ENCODE measurements at regions not wholly inside any gene's neighbourhood (a gene's known extent, or its start where the extent isn't known, plus 50 kb on each side); places are given as distances from the start of the nearest gene placed in this dataset.

DNA sequence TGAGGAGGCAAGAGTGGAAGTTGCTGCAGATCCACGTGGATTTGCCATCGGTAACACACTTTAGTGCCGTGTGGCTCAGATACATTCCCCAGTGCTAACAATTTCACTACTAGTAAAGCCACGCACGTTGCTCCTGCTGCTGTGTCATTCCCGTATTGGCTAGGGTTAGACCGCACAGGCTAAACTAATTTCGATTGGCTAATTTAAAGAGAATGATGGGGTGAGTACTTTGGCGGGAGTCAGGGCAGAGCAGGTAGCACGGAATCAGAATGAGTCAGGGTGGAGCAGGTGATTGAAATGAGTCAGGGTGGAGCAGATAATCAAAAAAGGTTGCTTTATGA, 1337.5 kb downstream of the FSTL5 start:
- Mint-ChIP-seq H3K36me3 (ENCODE audit: low read depth) (peaks cover 5% of the 10 kb centered on the region; the same call in 1 of the 2 replicates), H3K4me1 (ENCODE audit: low read depth) (no peaks in the 10 kb centered on the region), H3K4me3 (no peak overlapping the region), H3K9me3 (peaks cover 44% of the 10 kb centered on the region), H3K27me3 (ENCODE audit: insufficient read depth) (peaks cover 2% of the 10 kb centered on the region; the same call in 1 of the 2 replicates), H3K27ac (no peak overlapping the region)
- TF ChIP-seq, protein P1, sequence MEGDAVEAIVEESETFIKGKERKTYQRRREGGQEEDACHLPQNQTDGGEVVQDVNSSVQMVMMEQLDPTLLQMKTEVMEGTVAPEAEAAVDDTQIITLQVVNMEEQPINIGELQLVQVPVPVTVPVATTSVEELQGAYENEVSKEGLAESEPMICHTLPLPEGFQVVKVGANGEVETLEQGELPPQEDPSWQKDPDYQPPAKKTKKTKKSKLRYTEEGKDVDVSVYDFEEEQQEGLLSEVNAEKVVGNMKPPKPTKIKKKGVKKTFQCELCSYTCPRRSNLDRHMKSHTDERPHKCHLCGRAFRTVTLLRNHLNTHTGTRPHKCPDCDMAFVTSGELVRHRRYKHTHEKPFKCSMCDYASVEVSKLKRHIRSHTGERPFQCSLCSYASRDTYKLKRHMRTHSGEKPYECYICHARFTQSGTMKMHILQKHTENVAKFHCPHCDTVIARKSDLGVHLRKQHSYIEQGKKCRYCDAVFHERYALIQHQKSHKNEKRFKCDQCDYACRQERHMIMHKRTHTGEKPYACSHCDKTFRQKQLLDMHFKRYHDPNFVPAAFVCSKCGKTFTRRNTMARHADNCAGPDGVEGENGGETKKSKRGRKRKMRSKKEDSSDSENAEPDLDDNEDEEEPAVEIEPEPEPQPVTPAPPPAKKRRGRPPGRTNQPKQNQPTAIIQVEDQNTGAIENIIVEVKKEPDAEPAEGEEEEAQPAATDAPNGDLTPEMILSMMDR (IDR thresholded peaks at IDR 0.05): no peak
- no peak for DNase-seq

DNA sequence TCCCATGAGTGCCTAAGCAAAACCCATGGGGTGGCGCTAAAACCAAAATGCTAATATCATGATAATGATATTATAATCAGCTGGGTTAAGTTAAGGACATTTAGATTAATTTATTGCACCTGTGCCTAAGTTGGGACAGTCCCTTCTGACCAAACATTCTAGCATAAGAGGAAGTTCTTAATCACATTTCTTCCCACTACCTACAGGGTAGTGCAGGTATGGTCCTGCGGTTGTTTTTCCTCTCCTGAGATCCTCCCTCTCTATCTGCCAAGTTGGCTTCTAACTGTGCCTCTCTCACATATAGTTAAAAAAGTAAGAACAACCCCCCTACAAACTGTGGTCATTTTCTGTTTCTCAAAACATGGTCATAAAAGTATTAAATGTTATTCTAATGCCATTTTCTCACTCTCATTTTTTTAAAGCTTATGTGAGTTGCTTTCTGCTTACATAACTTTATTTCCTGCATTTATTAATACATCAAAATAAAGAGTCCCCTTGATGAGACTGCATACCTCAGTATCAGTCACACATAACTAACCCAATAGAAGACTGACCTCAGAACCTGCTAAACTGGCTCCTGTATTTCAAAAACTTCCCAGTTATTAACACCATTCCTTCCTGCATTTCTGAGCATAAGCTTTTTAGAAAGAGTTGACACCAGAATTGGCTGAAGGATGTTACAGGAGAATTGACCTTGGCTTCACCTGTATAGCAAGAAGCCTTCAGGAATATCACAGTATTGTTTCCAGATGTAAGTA, 1332.5 kb downstream of the FSTL5 start:
- peaks cover 3% of the 10 kb centered on the region; the same call in 1 of the 2 replicates for H3K27me3 Mint-ChIP-seq (ENCODE audit: insufficient read depth)
- no peaks in the 10 kb centered on the region for H3K4me1 Mint-ChIP-seq (ENCODE audit: low read depth)
- no peak overlapping the region for H3K4me3 Mint-ChIP-seq
- H3K9me3 Mint-ChIP-seq: peaks cover 33% of the 10 kb centered on the region
- no peak overlapping the region for H3K27ac Mint-ChIP-seq
- TF ChIP-seq, protein P1 (IDR thresholded peaks at IDR 0.05): no peak
- H3K36me3 Mint-ChIP-seq (ENCODE audit: low read depth): peaks cover 2% of the 10 kb centered on the region; the same call in 1 of the 2 replicates
- no peak for DNase-seq

DNA sequence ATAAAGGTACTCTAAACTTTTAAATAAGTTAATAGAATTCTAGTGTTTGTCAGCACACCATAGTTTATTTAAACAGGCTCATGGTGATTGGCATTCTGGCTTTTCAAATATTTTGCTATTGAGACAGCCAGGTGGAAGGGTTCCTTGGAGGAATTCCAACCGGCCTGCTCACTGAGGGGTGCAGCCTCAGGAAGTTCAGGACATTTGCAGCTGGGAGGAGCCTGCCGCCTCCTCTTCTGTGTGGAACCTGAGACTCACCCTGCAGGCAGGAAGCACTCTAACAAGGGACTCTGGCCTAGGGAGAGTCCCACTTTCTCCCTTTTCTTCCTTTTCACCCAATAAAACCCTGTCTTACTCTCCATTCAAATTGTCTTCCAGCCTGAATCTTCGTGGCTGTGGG, 1328.0 kb downstream of the FSTL5 start:
- Mint-ChIP-seq H3K36me3 (ENCODE audit: low read depth) (no peaks in the 10 kb centered on the region), H3K9me3 (peaks cover 23% of the 10 kb centered on the region), H3K4me1 (ENCODE audit: low read depth) (no peaks in the 10 kb centered on the region), H3K4me3 (no peak overlapping the region), H3K27me3 (ENCODE audit: insufficient read depth) (peaks cover 3% of the 10 kb centered on the region; the same call in 1 of the 2 replicates), H3K27ac (no peak overlapping the region)
- TF ChIP-seq, protein P1 (IDR thresholded peaks at IDR 0.05): no peak
- DNase-seq: no peak

DNA sequence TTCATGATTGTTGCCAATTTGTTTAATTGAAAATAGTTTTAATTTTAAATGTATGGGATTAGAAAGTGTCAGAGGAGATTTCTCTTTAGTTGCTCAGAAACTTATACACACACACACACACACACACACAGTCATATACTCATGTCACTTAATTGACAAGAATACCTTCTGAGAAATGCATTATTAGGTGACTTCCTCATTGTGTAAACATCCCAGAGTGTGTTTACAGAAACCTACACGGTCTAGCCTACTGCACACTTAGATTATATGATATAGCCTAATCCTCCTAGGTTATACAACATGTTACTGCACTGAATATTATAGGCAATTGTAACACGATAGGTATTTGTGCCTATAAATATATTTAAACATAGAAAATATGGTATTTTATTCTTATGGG, 1327.4 kb downstream of the FSTL5 start:
- H3K4me1 Mint-ChIP-seq (ENCODE audit: low read depth): no peaks in the 10 kb centered on the region
- H3K9me3 Mint-ChIP-seq: peaks cover 23% of the 10 kb centered on the region
- no peak for DNase-seq
- no peaks in the 10 kb centered on the region for H3K27me3 Mint-ChIP-seq (ENCODE audit: insufficient read depth)
- H3K36me3 Mint-ChIP-seq (ENCODE audit: low read depth): no peaks in the 10 kb centered on the region
- TF ChIP-seq, protein P1 (IDR thresholded peaks at IDR 0.05): no peak
- H3K27ac Mint-ChIP-seq: no peak overlapping the region
- no peak overlapping the region for H3K4me3 Mint-ChIP-seq

DNA sequence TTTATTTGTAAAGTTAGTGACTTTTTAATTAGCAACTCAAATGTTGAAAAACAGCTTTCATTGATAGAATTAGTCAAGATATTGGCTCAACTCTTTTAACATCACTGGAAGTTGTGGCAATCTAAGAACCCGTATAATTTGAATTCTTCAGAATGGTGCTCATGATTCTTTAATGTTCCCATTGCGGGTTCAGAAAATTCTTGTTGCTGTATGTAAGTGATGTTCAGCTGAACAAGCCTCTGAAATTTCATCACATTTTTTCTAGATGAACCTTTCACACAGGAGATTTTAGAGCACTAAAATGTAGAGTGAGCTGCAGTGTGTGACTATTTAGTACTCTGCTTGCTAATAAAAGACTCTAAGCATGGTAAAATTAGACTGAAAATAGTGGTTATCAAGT, 1317.7 kb downstream of the FSTL5 start:
- H3K27me3 Mint-ChIP-seq (ENCODE audit: insufficient read depth): no peaks in the 10 kb centered on the region
- DNase-seq: no peak
- H3K36me3 Mint-ChIP-seq (ENCODE audit: low read depth): no peaks in the 10 kb centered on the region
- no peak overlapping the region for H3K4me3 Mint-ChIP-seq
- H3K27ac Mint-ChIP-seq: no peak overlapping the region
- H3K4me1 Mint-ChIP-seq (ENCODE audit: low read depth): no peaks in the 10 kb centered on the region
- TF ChIP-seq, protein P1 (IDR thresholded peaks at IDR 0.05): no peak
- H3K9me3 Mint-ChIP-seq: peaks cover 33% of the 10 kb centered on the region
